Neural cell (in vitro differentiated cells): ENCODE measurements at regions not wholly inside any gene's neighbourhood (a gene's known extent, or its start where the extent isn't known, plus 50 kb on each side); places are given as distances from the start of the nearest gene placed in this dataset.

Experiments
- EP300 ChIP-seq: fragments of 450-650 bp; conservative IDR thresholded peaks from 2 replicates; pipeline ENCODE4 v1.6.1; 2014; ENCODE audit warnings: antibody characterized with exemption, mild to moderate bottlenecking, moderate library complexity; ENCODE audit not compliant: poor library complexity, severe bottlenecking
- EZH2 ChIP-seq: fragments of 200-600, 300-800 bp; shearing (Covaris generic), sonication (generic); IDR thresholded peaks from 2 replicates; pipeline ENCODE4 v1.6.1; 2014; ENCODE audit warnings: antibody characterized with exemption, low read length, borderline replicate concordance, mild to moderate bottlenecking; ENCODE audit not compliant: insufficient read depth, poor library complexity, severe bottlenecking
- MXI1 ChIP-seq: fragments of 450-650 bp; conservative IDR thresholded peaks from 2 replicates; pipeline ENCODE4 v1.6.1; 2014; ENCODE audit warnings: antibody characterized with exemption, mild to moderate bottlenecking; ENCODE audit not compliant: poor library complexity, severe bottlenecking
- POLR2AphosphoS5 ChIP-seq: IDR thresholded peaks from 2 replicates; pipeline ENCODE4 v1.6.1; 2012
- RAD21 ChIP-seq: fragments of 450-650 bp; conservative IDR thresholded peaks from 2 replicates; pipeline ENCODE4 v1.6.1; 2014; ENCODE audit warnings: antibody characterized with exemption, mild to moderate bottlenecking, moderate library complexity
- SMC3 ChIP-seq: fragments of 450-650 bp; conservative IDR thresholded peaks from 2 replicates; pipeline ENCODE4 v1.6.1; 2014; ENCODE audit warnings: antibody characterized with exemption, mild to moderate bottlenecking, moderate library complexity; ENCODE audit not compliant: poor library complexity
- TAF1 ChIP-seq: IDR thresholded peaks from 2 replicates; pipeline ENCODE4 v1.6.1; 2012; ENCODE audit warnings: low read depth
- TF ChIP-seq, protein P1 (sequence below): fragments of 450-650 bp; IDR thresholded peaks from 2 replicates; pipeline ENCODE4 v1.5.1; 2014; ENCODE audit warnings: antibody characterized with exemption, mild to moderate bottlenecking, moderate library complexity; ENCODE audit not compliant: poor library complexity, severe bottlenecking
- TF ChIP-seq, protein P2 (sequence below): IDR thresholded peaks from 2 replicates; pipeline ENCODE4 v1.6.1; 2012; ENCODE audit warnings: borderline replicate concordance

DNA sequence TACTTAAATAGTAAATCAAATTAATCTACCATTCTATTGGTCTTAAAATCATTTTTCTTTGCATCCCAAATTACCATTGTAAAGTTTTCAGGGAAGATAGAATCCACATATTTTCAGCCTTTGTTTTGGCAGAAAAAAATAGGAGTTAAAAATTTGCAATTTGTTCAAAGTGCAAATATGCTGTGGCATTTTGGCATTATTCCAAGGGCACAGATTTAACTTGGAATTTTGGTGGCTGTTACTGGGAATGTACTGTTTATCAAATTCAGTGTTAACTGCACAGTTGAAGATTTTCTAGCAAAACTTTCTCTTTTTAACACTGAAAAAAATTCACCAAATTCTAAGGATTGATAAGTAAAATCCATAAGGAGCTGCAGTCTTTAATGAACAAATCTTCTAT lies 151.0 kb upstream of the HDAC9 start:
- TF ChIP-seq, protein P1, sequence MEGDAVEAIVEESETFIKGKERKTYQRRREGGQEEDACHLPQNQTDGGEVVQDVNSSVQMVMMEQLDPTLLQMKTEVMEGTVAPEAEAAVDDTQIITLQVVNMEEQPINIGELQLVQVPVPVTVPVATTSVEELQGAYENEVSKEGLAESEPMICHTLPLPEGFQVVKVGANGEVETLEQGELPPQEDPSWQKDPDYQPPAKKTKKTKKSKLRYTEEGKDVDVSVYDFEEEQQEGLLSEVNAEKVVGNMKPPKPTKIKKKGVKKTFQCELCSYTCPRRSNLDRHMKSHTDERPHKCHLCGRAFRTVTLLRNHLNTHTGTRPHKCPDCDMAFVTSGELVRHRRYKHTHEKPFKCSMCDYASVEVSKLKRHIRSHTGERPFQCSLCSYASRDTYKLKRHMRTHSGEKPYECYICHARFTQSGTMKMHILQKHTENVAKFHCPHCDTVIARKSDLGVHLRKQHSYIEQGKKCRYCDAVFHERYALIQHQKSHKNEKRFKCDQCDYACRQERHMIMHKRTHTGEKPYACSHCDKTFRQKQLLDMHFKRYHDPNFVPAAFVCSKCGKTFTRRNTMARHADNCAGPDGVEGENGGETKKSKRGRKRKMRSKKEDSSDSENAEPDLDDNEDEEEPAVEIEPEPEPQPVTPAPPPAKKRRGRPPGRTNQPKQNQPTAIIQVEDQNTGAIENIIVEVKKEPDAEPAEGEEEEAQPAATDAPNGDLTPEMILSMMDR, result no peak
- TF ChIP-seq EP300 (no peak), SMC3 (no peak), TAF1 (no peak), EZH2 (no peak), RAD21 (no peak), POLR2AphosphoS5 (no peak), MXI1 (no peak)
- TF ChIP-seq, protein P2, sequence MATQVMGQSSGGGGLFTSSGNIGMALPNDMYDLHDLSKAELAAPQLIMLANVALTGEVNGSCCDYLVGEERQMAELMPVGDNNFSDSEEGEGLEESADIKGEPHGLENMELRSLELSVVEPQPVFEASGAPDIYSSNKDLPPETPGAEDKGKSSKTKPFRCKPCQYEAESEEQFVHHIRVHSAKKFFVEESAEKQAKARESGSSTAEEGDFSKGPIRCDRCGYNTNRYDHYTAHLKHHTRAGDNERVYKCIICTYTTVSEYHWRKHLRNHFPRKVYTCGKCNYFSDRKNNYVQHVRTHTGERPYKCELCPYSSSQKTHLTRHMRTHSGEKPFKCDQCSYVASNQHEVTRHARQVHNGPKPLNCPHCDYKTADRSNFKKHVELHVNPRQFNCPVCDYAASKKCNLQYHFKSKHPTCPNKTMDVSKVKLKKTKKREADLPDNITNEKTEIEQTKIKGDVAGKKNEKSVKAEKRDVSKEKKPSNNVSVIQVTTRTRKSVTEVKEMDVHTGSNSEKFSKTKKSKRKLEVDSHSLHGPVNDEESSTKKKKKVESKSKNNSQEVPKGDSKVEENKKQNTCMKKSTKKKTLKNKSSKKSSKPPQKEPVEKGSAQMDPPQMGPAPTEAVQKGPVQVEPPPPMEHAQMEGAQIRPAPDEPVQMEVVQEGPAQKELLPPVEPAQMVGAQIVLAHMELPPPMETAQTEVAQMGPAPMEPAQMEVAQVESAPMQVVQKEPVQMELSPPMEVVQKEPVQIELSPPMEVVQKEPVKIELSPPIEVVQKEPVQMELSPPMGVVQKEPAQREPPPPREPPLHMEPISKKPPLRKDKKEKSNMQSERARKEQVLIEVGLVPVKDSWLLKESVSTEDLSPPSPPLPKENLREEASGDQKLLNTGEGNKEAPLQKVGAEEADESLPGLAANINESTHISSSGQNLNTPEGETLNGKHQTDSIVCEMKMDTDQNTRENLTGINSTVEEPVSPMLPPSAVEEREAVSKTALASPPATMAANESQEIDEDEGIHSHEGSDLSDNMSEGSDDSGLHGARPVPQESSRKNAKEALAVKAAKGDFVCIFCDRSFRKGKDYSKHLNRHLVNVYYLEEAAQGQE, result no peak
